Nephron (organoid): ENCODE measurements at regions not wholly inside any gene's neighbourhood (a gene's known extent, or its start where the extent isn't known, plus 50 kb on each side); places are given as distances from the start of the nearest gene placed in this dataset.

Experiments used
- H3K27ac Mint-ChIP-seq, 3 experiments: 2 replicates each; pipeline ENCODE4 v1.8.0; 2020; ENCODE audit warnings: mixed read lengths in 3 of 3, mild to moderate bottlenecking in 2 of 3, moderate library complexity in 1 of 3
- H3K27me3 Mint-ChIP-seq: 2 replicates; pipeline ENCODE4 v1.8.0; 2021; ENCODE audit warnings: low read depth, mild to moderate bottlenecking, moderate library complexity, mixed read lengths
- H3K36me3 Mint-ChIP-seq: 2 replicates; pipeline ENCODE4 v1.8.0; 2020; ENCODE audit warnings: low read depth, mixed read lengths
- H3K4me1 Mint-ChIP-seq: 2 replicates; pipeline ENCODE4 v1.8.0; 2020; ENCODE audit warnings: mixed read lengths
- H3K4me3 Mint-ChIP-seq, 3 experiments: 2 replicates each; pipeline ENCODE4 v1.8.0; 2020; ENCODE audit warnings: mild to moderate bottlenecking in 3 of 3, mixed read lengths in 3 of 3, moderate library complexity in 2 of 3
- H3K9me3 Mint-ChIP-seq: 2 replicates; pipeline ENCODE4 v1.8.0; 2020; ENCODE audit warnings: mixed read lengths
- CTCF ChIP-seq, 3 experiments: fragments of 200-600 bp; sonication (generic); IDR thresholded peaks; one replicate each; pipeline ENCODE4 v1.5.0; 2021; ENCODE audit warnings: antibody characterized with exemption in 3 of 3; ENCODE audit not compliant: unreplicated experiment in 3 of 3

- Mint-ChIP-seq H3K27me3 (no peaks in the 10 kb centered on the region), H3K36me3 (no peaks in the 10 kb centered on the region), H3K4me1 (peaks cover 11% of the 10 kb centered on the region), H3K4me3 (no peak overlapping the region), H3K27ac (no peak overlapping the region), H3K9me3 (no peaks in the 10 kb centered on the region)
- no peak for TF ChIP-seq CTCF (IDR thresholded peaks at IDR 0.05; ENCODE audit: unreplicated experiment in 3 of 3)
Measured at GRCh38 chr3:73867524-73867923, 242.8 kb upstream of the PDZRN3 start.

- Mint-ChIP-seq H3K27ac (no peak overlapping the region), H3K9me3 (peaks cover under 1% of the 10 kb centered on the region), H3K4me1 (peaks cover 11% of the 10 kb centered on the region), H3K27me3 (no peaks in the 10 kb centered on the region), H3K4me3 (no peak overlapping the region), H3K36me3 (no peaks in the 10 kb centered on the region)
- no peak for TF ChIP-seq CTCF (IDR thresholded peaks at IDR 0.05; ENCODE audit: unreplicated experiment in 3 of 3)
Measured at GRCh38 chr3:73866846-73867245, 242.1 kb upstream of the PDZRN3 start.

GRCh38 chr3:73863546-73864079 lies 238.9 kb upstream of the PDZRN3 start:
- Mint-ChIP-seq H3K36me3 (no peaks in the 10 kb centered on the region), H3K27ac (no peak overlapping the region), H3K4me1 (peaks cover 2% of the 10 kb centered on the region), H3K4me3 (no peak overlapping the region), H3K27me3 (no peaks in the 10 kb centered on the region), H3K9me3 (peaks cover 4% of the 10 kb centered on the region)
- TF ChIP-seq CTCF (IDR thresholded peaks at IDR 0.05; ENCODE audit: unreplicated experiment in 3 of 3) = no peak

GRCh38 chr3:73855813-73856212 lies 231.1 kb upstream of the PDZRN3 start:
- Mint-ChIP-seq H3K27me3 (no peaks in the 10 kb centered on the region), H3K9me3 (no peaks in the 10 kb centered on the region), H3K36me3 (no peaks in the 10 kb centered on the region), H3K4me1 (no peaks in the 10 kb centered on the region), H3K4me3 (no peak overlapping the region), H3K27ac (no peak overlapping the region)
- no peak for TF ChIP-seq CTCF (IDR thresholded peaks at IDR 0.05; ENCODE audit: unreplicated experiment in 3 of 3)

- Mint-ChIP-seq H3K27ac (no peak overlapping the region), H3K36me3 (no peaks in the 10 kb centered on the region), H3K9me3 (peaks cover 7% of the 10 kb centered on the region), H3K4me3 (no peak overlapping the region), H3K4me1 (peaks cover 18% of the 10 kb centered on the region), H3K27me3 (peaks cover 7% of the 10 kb centered on the region)
- TF ChIP-seq CTCF (IDR thresholded peaks at IDR 0.05; ENCODE audit: unreplicated experiment in 3 of 3) = peak; percentile 71 to 86 (median 74)
Measured at GRCh38 chr3:73848173-73848906, 223.6 kb upstream of the PDZRN3 start.

GRCh38 chr3:73846951-73847350 lies 222.2 kb upstream of the PDZRN3 start:
- Mint-ChIP-seq H3K4me1 (peaks cover 18% of the 10 kb centered on the region), H3K27ac (no peak overlapping the region), H3K36me3 (no peaks in the 10 kb centered on the region), H3K9me3 (peaks cover 12% of the 10 kb centered on the region), H3K27me3 (peaks cover 7% of the 10 kb centered on the region), H3K4me3 (no peak overlapping the region)
- TF ChIP-seq CTCF (IDR thresholded peaks at IDR 0.05; ENCODE audit: unreplicated experiment in 3 of 3) = no peak
